Thymus (tissue), 11 donors: ENCODE measurements at regions not wholly inside any gene's neighbourhood (a gene's known extent, or its start where the extent isn't known, plus 50 kb on each side); places are given as distances from the start of the nearest gene placed in this dataset.

Experiments
- DNase-seq, 9 donors: peaks; one replicate each; pipeline ENCODE4 v3.0.0-alpha.2; 2013; ENCODE audit warnings: low spot score in 9 of 9, low read depth in 6 of 9, missing footprints in 1 of 9
- H3K27ac ChIP-seq, 2 donors: one replicate each; pipeline ENCODE4 v1.5.1; 2013; ENCODE audit warnings: control low read depth in 1 of 2, low read depth in 1 of 2, low read length in 1 of 2, mild to moderate bottlenecking in 1 of 2, moderate library complexity in 1 of 2
- H3K27me3 ChIP-seq, 2 donors: one replicate each; pipeline ENCODE4 v1.5.1; 2013; ENCODE audit warnings: low read length in 1 of 2; ENCODE audit not compliant: control insufficient read depth in 2 of 2, insufficient read depth in 1 of 2
- H3K36me3 ChIP-seq, 2 donors: one replicate each; pipeline ENCODE4 v1.5.1; 2013; ENCODE audit warnings: low read length in 1 of 2, mild to moderate bottlenecking in 1 of 2, moderate library complexity in 1 of 2; ENCODE audit not compliant: control insufficient read depth in 2 of 2, insufficient read depth in 2 of 2
- H3K4me1 ChIP-seq, 2 donors: one replicate each; pipeline ENCODE4 v1.5.1; 2013; ENCODE audit warnings: low read length in 2 of 2; ENCODE audit not compliant: control insufficient read depth in 2 of 2, insufficient read depth in 2 of 2
- H3K4me3 ChIP-seq, 2 donors: one replicate each; pipeline ENCODE4 v1.5.1; 2013; ENCODE audit warnings: low read length in 2 of 2, control low read depth in 1 of 2, mild to moderate bottlenecking in 1 of 2
- H3K9me3 ChIP-seq, 2 donors: one replicate each; pipeline ENCODE4 v1.5.1; 2013; ENCODE audit warnings: low read length in 1 of 2, mild to moderate bottlenecking in 1 of 2; ENCODE audit not compliant: control insufficient read depth in 2 of 2, insufficient read depth in 1 of 2
- WGBS: extraction: QIAGEN DNeasy Blood & Tissue Kit; methylation state at CpG from one replicate; pipeline ENCODE4 v1.1.7; 2013; 5-methylcytosine and 5-hydroxymethylcytosine counted together
- donor health status: healthy.

DNA sequence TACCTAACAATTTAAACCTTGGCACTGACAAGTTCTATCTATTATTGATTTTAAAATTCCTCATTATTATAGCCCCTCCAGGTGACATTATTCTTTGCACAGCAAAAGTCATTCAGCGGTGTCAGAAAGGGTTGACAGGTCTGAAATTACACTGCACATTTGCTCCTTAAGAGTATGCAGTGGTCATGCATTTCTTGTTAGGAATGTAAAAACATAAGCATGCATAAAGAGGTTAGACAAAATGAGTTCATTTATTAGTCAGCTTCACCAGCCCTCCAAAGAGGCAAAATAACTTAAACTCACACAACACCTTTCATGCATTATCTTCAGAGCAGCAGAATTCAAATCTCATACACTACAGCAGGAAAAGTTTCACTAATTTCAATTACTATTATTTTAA lies 158.8 kb downstream of the HNRNPD start:
- Histone ChIP-seq H3K27ac (no peak overlapping the region), H3K4me3 (no peak overlapping the region), H3K9me3 (no peaks in the 10 kb centered on the region), H3K36me3 (no peaks in the 10 kb centered on the region), H3K4me1 (peaks cover 0 to 3% of the 10 kb centered on the region in 2 donors), H3K27me3 (peaks cover 2 to 7% of the 10 kb centered on the region in 2 donors)
- WGBS: 99% methylated on average over 1 of the region's 1 CpG
- no peak for DNase-seq

DNA sequence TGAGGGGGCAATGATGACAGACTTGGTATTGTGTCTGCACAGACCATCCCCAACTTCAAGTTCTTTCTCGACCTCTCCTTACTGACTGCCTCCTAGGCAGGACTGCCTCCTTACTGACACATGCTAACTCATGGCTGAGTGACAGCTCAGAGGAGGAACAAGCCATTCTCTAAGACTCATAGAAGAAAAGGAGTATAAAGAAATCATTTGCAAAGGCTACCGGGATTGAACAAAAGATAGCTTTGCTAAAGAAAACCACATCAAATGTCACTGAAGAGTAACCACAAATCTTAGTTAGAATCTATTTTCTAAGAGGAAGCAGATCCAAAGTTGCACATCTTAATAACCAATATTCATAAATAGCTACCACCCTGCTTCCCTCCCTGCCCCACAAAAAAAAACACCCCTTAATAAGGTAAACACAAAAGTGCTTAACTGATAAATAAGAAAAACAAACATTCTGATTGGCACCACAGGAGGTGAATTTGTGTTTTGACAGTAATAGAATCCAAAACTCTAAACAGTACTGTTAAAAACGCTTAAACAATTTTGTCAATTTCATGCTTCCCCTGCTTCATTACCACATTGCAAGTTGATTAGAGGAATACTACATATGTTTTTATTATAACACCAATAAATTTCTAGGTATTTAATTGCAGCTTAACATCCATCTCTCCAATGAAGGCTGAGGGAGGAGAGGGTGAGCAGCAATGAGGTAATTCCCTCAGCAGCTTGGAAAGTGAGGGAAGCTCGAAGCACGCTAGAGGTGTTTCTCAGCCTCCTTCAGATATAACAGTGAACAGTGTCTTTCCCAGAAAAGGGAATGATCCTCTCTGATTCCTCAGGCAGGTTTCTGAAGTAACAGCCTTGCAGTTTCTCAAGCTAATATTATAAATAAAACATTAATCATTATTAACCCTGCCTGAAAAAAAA lies 160.0 kb downstream of the HNRNPD start:
- peaks cover 0 to 3% of the 10 kb centered on the region in 2 donors for H3K4me1 ChIP-seq
- WGBS: 48% methylated on average over 5 of the region's 5 CpGs
- DNase-seq: peak in 4 of 9 donors; percentile 8 to 52 (median 14)
- no peaks in the 10 kb centered on the region for H3K36me3 ChIP-seq
- H3K4me3 ChIP-seq: no peak overlapping the region
- no peak overlapping the region for H3K27ac ChIP-seq
- no peaks in the 10 kb centered on the region for H3K9me3 ChIP-seq
- H3K27me3 ChIP-seq: peaks cover 2 to 7% of the 10 kb centered on the region in 2 donors

DNA sequence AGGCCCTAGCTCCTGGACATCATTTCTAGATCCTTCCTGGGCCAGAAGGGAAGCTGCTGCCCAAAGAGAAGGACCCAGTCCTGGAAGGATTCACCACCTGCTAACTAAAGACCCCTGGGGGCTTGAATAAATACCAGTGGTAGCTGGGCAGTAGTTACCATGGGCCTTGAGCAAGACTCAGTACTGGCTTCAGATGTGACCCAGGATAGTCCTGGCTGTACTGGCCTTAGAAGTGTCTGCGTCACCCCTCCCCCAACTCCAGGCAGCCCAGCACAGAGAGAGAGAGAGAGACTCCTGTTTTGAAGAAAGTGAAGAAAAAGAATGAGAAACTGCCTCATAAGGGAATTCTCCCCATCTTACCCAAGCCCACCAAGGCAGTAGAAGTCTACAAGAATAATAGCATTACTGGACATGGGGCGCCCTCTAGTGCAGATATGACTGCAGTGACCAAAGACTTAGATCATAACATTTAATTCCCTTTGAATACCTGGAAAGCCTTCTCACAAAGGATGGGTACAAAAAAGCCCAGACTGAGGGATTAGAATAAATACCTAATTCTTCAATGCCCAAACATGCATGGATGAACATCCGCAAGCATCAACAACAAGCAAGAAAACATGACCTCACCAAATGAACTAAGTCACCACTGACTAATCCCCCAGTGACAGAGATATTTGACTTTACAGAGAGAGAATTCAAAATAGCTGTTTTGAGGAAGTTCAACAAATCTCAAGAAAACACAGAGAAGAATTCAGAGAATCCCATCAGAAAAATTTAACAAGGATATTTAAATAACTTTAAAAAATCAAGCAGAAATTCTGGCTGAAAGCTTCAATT lies 171.8 kb downstream of the HNRNPD start:
- no peak overlapping the region for H3K4me3 ChIP-seq
- no peaks in the 10 kb centered on the region for H3K36me3 ChIP-seq
- no peaks in the 10 kb centered on the region for H3K4me1 ChIP-seq
- no peaks in the 10 kb centered on the region for H3K9me3 ChIP-seq
- DNase-seq: peak in 8 of 9 donors; percentile 22 to 64 (median 24)
- WGBS: 72% methylated on average over 3 of the region's 3 CpGs
- no peak overlapping the region for H3K27ac ChIP-seq
- H3K27me3 ChIP-seq: no peaks in the 10 kb centered on the region

DNA sequence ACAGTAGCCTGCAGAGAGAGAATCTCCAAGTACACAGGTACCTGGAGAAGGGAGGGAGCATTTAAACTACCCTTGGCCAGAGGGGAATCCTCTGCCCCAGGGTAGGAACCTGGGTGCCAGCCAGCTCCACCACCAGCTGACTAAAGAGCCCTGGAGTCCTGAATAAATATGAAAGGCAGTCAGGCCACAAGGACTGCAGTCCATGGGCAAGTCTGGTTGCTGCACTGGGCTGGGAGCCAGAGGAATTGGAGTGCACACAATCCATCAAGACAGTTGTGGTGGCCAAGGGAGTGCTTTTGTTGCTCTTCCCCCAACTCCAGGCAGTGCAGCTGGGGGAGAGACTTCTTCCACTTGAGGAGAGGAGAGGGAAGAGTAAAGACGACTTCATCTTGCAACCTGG lies 172.5 kb downstream of the HNRNPD start:
- Histone ChIP-seq H3K4me3 (no peak overlapping the region), H3K27ac (no peak overlapping the region), H3K36me3 (no peaks in the 10 kb centered on the region), H3K27me3 (no peaks in the 10 kb centered on the region), H3K9me3 (no peaks in the 10 kb centered on the region), H3K4me1 (no peaks in the 10 kb centered on the region)
- DNase-seq: no peak
- 87% methylated on average over 1 of the region's 1 CpG for WGBS

DNA sequence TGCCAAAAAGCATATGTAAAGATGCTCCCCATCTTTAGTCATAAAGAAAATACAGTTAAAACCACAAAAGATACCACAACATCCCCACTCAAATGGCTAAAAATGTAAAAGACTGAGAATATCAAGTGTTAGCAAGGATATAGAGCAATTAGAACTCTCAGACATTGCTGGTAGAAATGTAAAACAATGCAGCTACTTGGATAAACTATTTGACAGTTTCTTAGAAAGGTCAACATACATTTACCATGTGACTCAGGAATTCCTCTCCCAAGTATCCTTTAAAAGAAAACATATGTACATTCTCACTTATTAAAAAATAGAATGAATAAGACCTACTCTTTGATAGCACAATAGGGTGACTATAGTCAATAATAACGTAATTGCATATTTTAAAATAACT lies 173.7 kb downstream of the HNRNPD start:
- no peak overlapping the region for H3K27ac ChIP-seq
- no peak for DNase-seq
- H3K4me3 ChIP-seq: no peak overlapping the region
- H3K36me3 ChIP-seq: no peaks in the 10 kb centered on the region
- WGBS: 93% methylated on average over 1 of the region's 1 CpG
- no peaks in the 10 kb centered on the region for H3K9me3 ChIP-seq
- no peaks in the 10 kb centered on the region for H3K27me3 ChIP-seq
- no peaks in the 10 kb centered on the region for H3K4me1 ChIP-seq

DNA sequence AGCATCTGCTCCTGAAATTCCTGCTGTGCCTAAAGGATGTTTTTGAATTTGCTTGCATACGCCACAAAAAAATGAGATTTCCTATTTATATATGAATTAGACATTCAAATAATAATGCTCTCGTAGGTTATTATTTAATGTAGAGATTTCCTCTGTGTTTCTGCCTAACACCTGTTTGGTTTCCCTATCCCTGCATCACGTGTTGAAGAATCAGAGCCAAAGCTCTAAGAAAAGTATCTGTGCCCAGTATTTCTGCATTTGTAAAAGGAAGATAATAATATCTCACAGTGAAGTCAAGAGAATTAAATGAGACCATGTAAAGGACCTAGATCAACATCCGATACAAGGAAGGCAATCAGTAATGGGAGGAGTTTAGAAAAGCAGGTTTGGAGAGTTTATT lies 179.5 kb downstream of the HNRNPD start:
- H3K4me3 ChIP-seq: no peak overlapping the region
- H3K4me1 ChIP-seq: no peaks in the 10 kb centered on the region
- H3K36me3 ChIP-seq: no peaks in the 10 kb centered on the region
- H3K27me3 ChIP-seq: no peaks in the 10 kb centered on the region
- DNase-seq: no peak
- H3K27ac ChIP-seq: no peak overlapping the region
- WGBS: 83% methylated on average over 4 of the region's 4 CpGs
- H3K9me3 ChIP-seq: no peaks in the 10 kb centered on the region

DNA sequence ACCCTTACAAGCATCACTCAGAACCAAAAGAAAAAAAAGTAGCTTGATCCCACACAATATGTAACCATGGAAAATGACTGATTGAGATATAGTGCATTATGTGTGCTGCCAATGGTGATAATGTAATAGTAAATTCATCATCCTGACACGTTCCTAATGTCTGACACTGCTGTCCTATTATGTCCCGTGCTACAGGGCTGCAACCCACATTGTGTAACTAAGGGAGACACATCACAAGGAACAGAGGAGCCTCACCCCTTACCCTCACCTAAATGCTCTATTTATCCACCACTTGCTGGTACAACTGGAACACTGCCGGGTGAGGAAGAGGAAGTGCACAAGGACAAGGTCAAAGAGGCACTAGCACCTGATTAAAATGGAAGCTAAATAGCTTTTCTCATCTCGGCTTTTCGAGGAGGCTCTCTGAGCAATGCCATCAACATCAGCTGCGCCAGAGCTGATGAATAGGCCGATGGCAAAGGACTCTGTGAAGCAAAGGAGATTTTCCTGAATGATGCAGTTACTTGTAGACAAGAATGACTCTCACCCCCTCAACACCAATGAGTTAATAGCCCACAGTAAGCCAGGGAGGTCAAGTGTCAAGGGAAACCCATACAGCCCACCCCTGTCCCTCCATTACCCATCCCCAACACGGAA lies 181.6 kb downstream of the HNRNPD start:
- Histone ChIP-seq H3K4me1 (no peaks in the 10 kb centered on the region), H3K4me3 (no peak overlapping the region), H3K36me3 (no peaks in the 10 kb centered on the region), H3K27ac (no peak overlapping the region), H3K27me3 (no peaks in the 10 kb centered on the region), H3K9me3 (no peaks in the 10 kb centered on the region)
- no peak for DNase-seq
- 92% methylated on average over 8 of the region's 8 CpGs for WGBS

DNA sequence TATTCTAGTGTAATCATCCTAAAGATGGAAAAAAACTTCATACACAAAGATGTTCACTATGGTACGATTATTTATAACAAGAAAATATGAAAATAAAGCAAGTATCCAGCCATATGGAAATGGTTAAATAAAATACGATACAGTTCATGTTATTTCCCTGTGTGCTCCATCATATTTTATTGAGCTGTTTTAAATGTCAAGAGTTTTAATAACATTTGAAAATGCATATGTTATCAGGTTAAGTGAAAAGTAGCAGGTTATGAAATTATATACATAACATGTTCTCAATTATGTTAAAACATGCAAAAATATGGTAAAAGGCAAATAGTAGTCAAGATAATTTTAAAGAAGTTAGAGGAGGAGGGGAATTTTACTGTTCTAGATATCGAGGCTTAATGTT lies 192.0 kb downstream of the HNRNPD start:
- Histone ChIP-seq H3K27ac (no peak overlapping the region), H3K4me1 (no peaks in the 10 kb centered on the region), H3K36me3 (no peaks in the 10 kb centered on the region), H3K4me3 (no peak overlapping the region), H3K27me3 (no peaks in the 10 kb centered on the region), H3K9me3 (no peaks in the 10 kb centered on the region)
- 96% methylated on average over 3 of the region's 3 CpGs for WGBS
- DNase-seq: no peak

DNA sequence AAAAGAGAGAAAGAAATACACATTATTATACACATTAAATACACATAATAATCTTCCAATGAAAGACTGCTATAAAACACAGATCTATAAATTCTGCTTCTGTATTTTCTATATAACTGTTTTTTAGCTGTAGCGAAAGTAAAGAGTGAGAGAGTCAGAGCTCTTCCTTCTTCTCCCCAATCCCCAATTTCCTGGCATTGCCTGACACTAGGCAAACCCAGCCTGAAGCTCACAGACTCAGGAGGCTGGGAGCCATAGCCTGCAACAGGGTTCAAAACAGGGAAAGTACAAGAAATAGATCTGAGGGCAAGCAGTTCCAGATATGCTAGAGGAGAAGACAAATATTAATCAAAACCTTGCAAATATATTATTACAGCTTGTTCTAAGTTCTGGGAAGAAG lies 201.6 kb downstream of the HNRNPD start:
- Histone ChIP-seq H3K4me3 (no peak overlapping the region), H3K4me1 (no peaks in the 10 kb centered on the region), H3K9me3 (peaks cover 0 to 7% of the 10 kb centered on the region in 2 donors), H3K27me3 (no peaks in the 10 kb centered on the region), H3K36me3 (no peaks in the 10 kb centered on the region), H3K27ac (no peak overlapping the region)
- WGBS: 93% methylated on average over 1 of the region's 1 CpG
- no peak for DNase-seq
